CD4-positive, alpha-beta memory T cell (primary cell): ENCODE measurements at regions not wholly inside any gene's neighbourhood (a gene's known extent, or its start where the extent isn't known, plus 50 kb on each side); places are given as distances from the start of the nearest gene placed in this dataset.

ENCODE experiments used
- CTCF ChIA-PET: fragments of 350-600 bp; sonication (Branson Sonifier 250); formaldehyde crosslinking; loops from one replicate; lab custom pipeline; 2021; ENCODE audit warnings: inconsistent platforms; ENCODE audit not compliant: partially characterized antibody; lab: Charles Lee
- POLR2A ChIA-PET: fragments of 350-600 bp; sonication (Branson Sonifier 250); formaldehyde crosslinking; loops from one replicate; lab custom pipeline; 2021; ENCODE audit not compliant: partially characterized antibody; lab: Charles Lee
- DNase-seq, 5 donors: peaks; one replicate each; pipeline versions ENCODE4 v3.0.0 to v3.0.0-alpha.2; 2020 to 2022; ENCODE audit warnings: mixed read lengths in 1 of 5
- H3K27ac ChIP-seq: one replicate; pipeline ENCODE4 v1.7.0; 2013; ENCODE audit warnings: low read depth, low read length
- H3K27me3 ChIP-seq: 2 replicates; pipeline ENCODE4 v1.7.0; 2013; ENCODE audit warnings: mild to moderate bottlenecking, low read length, moderate library complexity; ENCODE audit not compliant: insufficient read depth
- H3K36me3 ChIP-seq: 2 replicates; pipeline ENCODE4 v1.7.0; 2013; ENCODE audit warnings: mild to moderate bottlenecking, low read length, moderate library complexity; ENCODE audit not compliant: insufficient read depth
- H3K4me1 ChIP-seq: 2 replicates; pipeline ENCODE4 v1.7.0; 2013; ENCODE audit warnings: mild to moderate bottlenecking, low read length, moderate library complexity; ENCODE audit not compliant: insufficient read depth
- H3K4me3 ChIP-seq, 2 donors: one replicate each; pipeline ENCODE4 v1.7.0; 2013; ENCODE audit warnings: low read length in 2 of 2, mild to moderate bottlenecking in 1 of 2
- H3K9me3 ChIP-seq, 2 donors: one replicate each; pipeline ENCODE4 v1.7.0; 2013; ENCODE audit warnings: low read length in 2 of 2, control low read depth in 1 of 2; ENCODE audit not compliant: control insufficient read depth in 1 of 2
- H3K27ac Mint-ChIP-seq, 7 donors: one replicate each; pipeline ENCODE4 v1.8.0; 2020 to 2021; ENCODE audit warnings: mixed read lengths in 7 of 7, mild to moderate bottlenecking in 6 of 7, inconsistent platforms in 3 of 7, moderate library complexity in 3 of 7
- H3K27me3 Mint-ChIP-seq, 2 donors: one replicate each; pipeline ENCODE4 v1.8.0; 2020 to 2021; ENCODE audit warnings: mixed read lengths in 2 of 2
- H3K36me3 Mint-ChIP-seq, 2 donors: one replicate each; pipeline ENCODE4 v1.8.0; 2020 to 2021; ENCODE audit warnings: mixed read lengths in 2 of 2, inconsistent platforms in 1 of 2, mild to moderate bottlenecking in 1 of 2
- H3K4me1 Mint-ChIP-seq, 4 donors: one replicate each; pipeline ENCODE4 v1.8.0; 2020 to 2021; ENCODE audit warnings: mixed read lengths in 4 of 4, mild to moderate bottlenecking in 1 of 4
- H3K4me3 Mint-ChIP-seq, 8 donors: one replicate each; pipeline ENCODE4 v1.8.0; 2020 to 2021; ENCODE audit warnings: mixed read lengths in 8 of 8, mild to moderate bottlenecking in 7 of 8, moderate library complexity in 6 of 8, inconsistent platforms in 3 of 8
- H3K9me3 Mint-ChIP-seq, 8 donors: one replicate each; pipeline ENCODE4 v1.8.0; 2020 to 2021; ENCODE audit warnings: mixed read lengths in 8 of 8, mild to moderate bottlenecking in 5 of 8, inconsistent platforms in 3 of 8, moderate library complexity in 1 of 8
- intact Hi-C: fragments of 100-400 bp; cut with micrococcal nuclease; formaldehyde crosslinking; loops from one replicate; pipeline ENCODE4 v1.15.1; 2023

GRCh38 chr20:24389686-24390085 is 79.7 kb upstream of the SYNDIG1 start:
- intact Hi-C loops: no loop called here
- POLR2A ChIA-PET: no interaction called here

GRCh38 chr20:24388828-24389380 is 80.5 kb upstream of the SYNDIG1 start:
- DNase-seq: no peak
- no peaks in the 10 kb centered on the region for H3K27me3 ChIP-seq
- ChIA-PET POLR2A (no interaction called here), CTCF (no interaction called here)
- Mint-ChIP-seq H3K4me1 (peaks cover 0 to 8% (median 2%) of the 10 kb centered on the region in 4 donors), H3K36me3 (no peaks in the 10 kb centered on the region), H3K27me3 (peaks cover 0 to 5% of the 10 kb centered on the region in 2 donors), H3K27ac (peak overlapping the region in 1 of 7 donors; percentile 73), H3K4me3 (no peak overlapping the region), H3K9me3 (no peaks in the 10 kb centered on the region)
- intact Hi-C loops: no loop called here
- no peak overlapping the region for H3K27ac ChIP-seq
- no peaks in the 10 kb centered on the region for H3K4me1 ChIP-seq
- no peaks in the 10 kb centered on the region for H3K9me3 ChIP-seq
- H3K36me3 ChIP-seq: no peaks in the 10 kb centered on the region
- H3K4me3 ChIP-seq: no peak overlapping the region

More at GRCh38 chr20:24389686-24390085, 79.7 kb upstream of the SYNDIG1 start:
- no peaks in the 10 kb centered on the region for H3K36me3 ChIP-seq
- Mint-ChIP-seq H3K36me3 (no peaks in the 10 kb centered on the region), H3K9me3 (no peaks in the 10 kb centered on the region), H3K27me3 (peaks cover 3 to 5% of the 10 kb centered on the region in 2 donors), H3K27ac (no peak overlapping the region), H3K4me1 (peaks cover 0 to 8% (median 2%) of the 10 kb centered on the region in 4 donors), H3K4me3 (peak overlapping the region in 1 of 8 donors; percentile 54)
- H3K27me3 ChIP-seq: no peaks in the 10 kb centered on the region
- CTCF ChIA-PET: no interaction called here
- no peaks in the 10 kb centered on the region for H3K4me1 ChIP-seq
- H3K9me3 ChIP-seq: no peaks in the 10 kb centered on the region
- peak in 3 of 5 donors; percentile 3 to 23 (median 19) for DNase-seq
- no peak overlapping the region for H3K27ac ChIP-seq
- H3K4me3 ChIP-seq: no peak overlapping the region

GRCh38 chr20:24385547-24385946 is 83.9 kb upstream of the SYNDIG1 start:
- intact Hi-C loops: no loop called here
- Histone ChIP-seq H3K4me1 (no peaks in the 10 kb centered on the region), H3K36me3 (no peaks in the 10 kb centered on the region), H3K27me3 (no peaks in the 10 kb centered on the region), H3K9me3 (no peaks in the 10 kb centered on the region), H3K4me3 (no peak overlapping the region), H3K27ac (no peak overlapping the region)
- Mint-ChIP-seq H3K4me1 (peaks cover 0 to 8% (median 2%) of the 10 kb centered on the region in 4 donors), H3K36me3 (no peaks in the 10 kb centered on the region), H3K4me3 (no peak overlapping the region), H3K9me3 (no peaks in the 10 kb centered on the region), H3K27ac (no peak overlapping the region), H3K27me3 (no peaks in the 10 kb centered on the region)
- ChIA-PET POLR2A (no interaction called here), CTCF (no interaction called here)
- no peak for DNase-seq

- no peak overlapping the region for H3K27ac Mint-ChIP-seq
- CTCF ChIA-PET: no interaction called here
- Histone ChIP-seq H3K27me3 (no peaks in the 10 kb centered on the region), H3K9me3 (no peaks in the 10 kb centered on the region), H3K27ac (no peak overlapping the region), H3K4me1 (no peaks in the 10 kb centered on the region), H3K36me3 (no peaks in the 10 kb centered on the region), H3K4me3 (no peak overlapping the region)
- H3K4me1 Mint-ChIP-seq: peaks cover 0 to 5% (median 2%) of the 10 kb centered on the region in 4 donors
- no peaks in the 10 kb centered on the region for H3K9me3 Mint-ChIP-seq
- no peak for DNase-seq
- H3K4me3 Mint-ChIP-seq: no peak overlapping the region
- POLR2A ChIA-PET: no interaction called here
- H3K36me3 Mint-ChIP-seq: no peaks in the 10 kb centered on the region
- intact Hi-C loops: no loop called here
- no peaks in the 10 kb centered on the region for H3K27me3 Mint-ChIP-seq
Observed at GRCh38 chr20:24384865-24385264, 84.6 kb upstream of the SYNDIG1 start.

DNA sequence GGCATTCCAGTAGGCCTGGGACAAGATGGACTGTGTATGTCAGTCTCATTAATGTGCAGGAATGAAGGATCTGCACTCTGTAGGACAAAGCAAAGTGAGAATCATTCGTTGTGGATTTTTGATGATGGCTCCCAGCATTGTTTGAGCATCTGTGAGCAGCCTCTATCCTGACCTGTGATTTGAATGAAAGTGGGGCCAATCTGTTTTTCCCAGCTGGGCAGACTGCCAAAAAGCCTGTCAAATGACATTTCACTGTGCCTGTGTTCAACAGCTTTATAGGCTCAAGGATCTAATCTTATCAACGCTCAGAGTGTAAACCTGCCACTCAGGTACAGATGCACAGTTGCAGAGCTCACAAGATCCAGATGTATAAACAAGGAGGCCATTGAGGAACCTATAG is 86.7 kb upstream of the SYNDIG1 start:
- CTCF ChIA-PET: no interaction called here
- POLR2A ChIA-PET: no interaction called here
- Mint-ChIP-seq H3K9me3 (no peaks in the 10 kb centered on the region), H3K4me1 (no peaks in the 10 kb centered on the region), H3K27ac (no peak overlapping the region), H3K4me3 (no peak overlapping the region), H3K27me3 (peaks cover 0 to 2% of the 10 kb centered on the region in 2 donors), H3K36me3 (no peaks in the 10 kb centered on the region)
- H3K27me3 ChIP-seq: no peaks in the 10 kb centered on the region
- intact Hi-C loops: no loop called here
- no peak for DNase-seq
- no peak overlapping the region for H3K4me3 ChIP-seq
- no peaks in the 10 kb centered on the region for H3K9me3 ChIP-seq
- no peak overlapping the region for H3K27ac ChIP-seq
- H3K36me3 ChIP-seq: no peaks in the 10 kb centered on the region
- H3K4me1 ChIP-seq: no peaks in the 10 kb centered on the region

- DNase-seq: no peak
- no peak overlapping the region for H3K4me3 ChIP-seq
- H3K27me3 Mint-ChIP-seq: peaks cover 0 to 2% of the 10 kb centered on the region in 2 donors
- H3K4me1 Mint-ChIP-seq: no peaks in the 10 kb centered on the region
- no peaks in the 10 kb centered on the region for H3K36me3 ChIP-seq
- no peak overlapping the region for H3K27ac ChIP-seq
- no peaks in the 10 kb centered on the region for H3K27me3 ChIP-seq
- H3K4me3 Mint-ChIP-seq: no peak overlapping the region
- no peak overlapping the region for H3K27ac Mint-ChIP-seq
- intact Hi-C loops: no loop called here
- ChIA-PET POLR2A (no interaction called here), CTCF (no interaction called here)
- H3K4me1 ChIP-seq: no peaks in the 10 kb centered on the region
- H3K36me3 Mint-ChIP-seq: no peaks in the 10 kb centered on the region
- H3K9me3 ChIP-seq: no peaks in the 10 kb centered on the region
- H3K9me3 Mint-ChIP-seq: no peaks in the 10 kb centered on the region
Observed at GRCh38 chr20:24382331-24382730, 87.1 kb upstream of the SYNDIG1 start.

GRCh38 chr20:24381886-24382285 is 87.5 kb upstream of the SYNDIG1 start:
- POLR2A ChIA-PET: no interaction called here
- intact Hi-C loops: no loop called here
- H3K4me3 Mint-ChIP-seq: no peak overlapping the region

More at GRCh38 chr20:24381886-24382285, 87.5 kb upstream of the SYNDIG1 start:
- no peaks in the 10 kb centered on the region for H3K9me3 Mint-ChIP-seq
- H3K4me1 Mint-ChIP-seq: no peaks in the 10 kb centered on the region
- Histone ChIP-seq H3K4me3 (no peak overlapping the region), H3K36me3 (no peaks in the 10 kb centered on the region), H3K4me1 (no peaks in the 10 kb centered on the region), H3K27ac (no peak overlapping the region), H3K27me3 (no peaks in the 10 kb centered on the region), H3K9me3 (no peaks in the 10 kb centered on the region)
- no peaks in the 10 kb centered on the region for H3K36me3 Mint-ChIP-seq
- CTCF ChIA-PET: no interaction called here
- H3K27ac Mint-ChIP-seq: no peak overlapping the region
- H3K27me3 Mint-ChIP-seq: peaks cover 0 to 2% of the 10 kb centered on the region in 2 donors
- no peak for DNase-seq
